Nephron progenitor cell (in vitro differentiated cells): ENCODE measurements at regions not wholly inside any gene's neighbourhood (a gene's known extent, or its start where the extent isn't known, plus 50 kb on each side); places are given as distances from the start of the nearest gene placed in this dataset.

Experiments used
- DNase-seq: peaks from one replicate; pipeline ENCODE4 v3.0.0; 2021
- H3K27ac Mint-ChIP-seq: 2 replicates; pipeline ENCODE4 v1.8.0; 2021; ENCODE audit warnings: mild to moderate bottlenecking, moderate library complexity, mixed read lengths
- H3K27me3 Mint-ChIP-seq: 2 replicates; pipeline ENCODE4 v1.8.0; 2021; ENCODE audit warnings: mild to moderate bottlenecking, low read depth, mixed read lengths; ENCODE audit not compliant: poor library complexity
- H3K36me3 Mint-ChIP-seq: 2 replicates; pipeline ENCODE4 v1.8.0; 2021; ENCODE audit warnings: low read depth, mixed read lengths
- H3K4me1 Mint-ChIP-seq: 2 replicates; pipeline ENCODE4 v1.8.0; 2021; ENCODE audit warnings: mixed read lengths
- H3K4me3 Mint-ChIP-seq: 2 replicates; pipeline ENCODE4 v1.8.0; 2021; ENCODE audit warnings: mild to moderate bottlenecking, moderate library complexity, mixed read lengths
- H3K9me3 Mint-ChIP-seq: 2 replicates; pipeline ENCODE4 v1.8.0; 2021; ENCODE audit warnings: mild to moderate bottlenecking, moderate library complexity, mixed read lengths
- CTCF ChIP-seq: fragments of 200-600 bp; sonication (generic); IDR thresholded peaks from 2 replicates; pipeline ENCODE4 v1.5.0; 2021; ENCODE audit warnings: antibody characterized with exemption

DNA sequence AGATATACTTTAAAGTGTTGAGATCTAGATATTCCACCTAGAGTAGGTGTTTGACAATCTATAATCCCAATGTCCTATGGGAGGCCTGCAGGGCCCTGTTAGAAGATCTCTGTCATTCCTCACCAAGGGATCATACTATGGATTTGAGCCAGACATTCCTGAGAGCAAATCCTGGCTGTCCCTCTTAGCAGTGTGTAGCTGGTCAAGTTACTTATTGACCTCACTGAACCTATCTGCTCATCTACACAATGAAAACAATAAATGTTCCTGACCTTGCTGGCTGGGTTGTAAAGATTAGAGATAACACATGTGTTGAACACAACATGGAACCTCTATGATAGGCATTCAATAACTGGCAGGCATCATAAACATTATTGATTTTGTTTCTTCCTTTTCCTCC lies 265.6 kb upstream of the ATP11B start:
- Mint-ChIP-seq H3K27me3 (no peaks in the 10 kb centered on the region), H3K4me3 (no peak overlapping the region), H3K27ac (no peak overlapping the region), H3K36me3 (no peaks in the 10 kb centered on the region), H3K9me3 (no peaks in the 10 kb centered on the region), H3K4me1 (peaks cover 16% of the 10 kb centered on the region)
- TF ChIP-seq CTCF: no peak
- DNase-seq: no peak

DNA sequence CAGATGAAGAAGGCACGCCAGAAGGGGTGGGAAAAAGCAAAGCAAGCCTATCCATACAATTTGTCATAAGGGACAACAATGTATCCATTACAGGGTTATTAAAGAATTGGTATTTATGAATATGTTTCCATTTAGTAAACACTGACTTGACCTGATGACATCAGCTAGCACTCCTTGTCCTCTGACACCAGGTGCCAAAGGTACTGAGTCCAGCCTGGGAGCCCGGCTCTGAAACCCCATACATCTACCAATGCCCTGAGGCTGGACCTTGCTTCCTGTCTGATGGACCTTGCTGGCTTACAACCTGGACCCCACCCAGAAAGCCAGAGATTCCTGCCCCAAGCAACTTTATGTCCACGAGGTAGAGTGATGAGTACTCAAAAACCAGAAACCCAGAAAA lies 263.0 kb upstream of the ATP11B start:
- Mint-ChIP-seq H3K27ac (no peak overlapping the region), H3K9me3 (peaks cover 10% of the 10 kb centered on the region), H3K4me3 (no peak overlapping the region), H3K4me1 (peaks cover 12% of the 10 kb centered on the region), H3K36me3 (no peaks in the 10 kb centered on the region), H3K27me3 (no peaks in the 10 kb centered on the region)
- TF ChIP-seq CTCF: no peak
- DNase-seq: no peak

DNA sequence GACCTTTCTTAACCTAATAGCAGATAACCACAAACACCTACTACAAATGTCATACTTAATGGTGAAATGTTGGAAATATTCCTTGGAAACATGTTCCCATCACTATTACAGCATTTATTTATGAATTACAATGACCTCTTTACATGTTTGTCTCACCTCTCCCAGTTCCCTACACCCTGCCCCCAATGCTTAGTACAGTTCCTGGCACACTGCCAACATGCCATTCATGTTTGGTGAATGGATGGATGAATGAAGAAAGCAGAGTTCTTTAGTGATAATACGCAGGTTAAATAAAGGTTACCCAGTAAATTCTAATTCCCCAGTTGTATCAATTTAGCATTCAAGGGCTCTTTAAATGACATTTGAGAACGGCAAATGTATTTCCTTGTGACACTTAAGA lies 259.9 kb upstream of the ATP11B start:
- peaks cover 8% of the 10 kb centered on the region for H3K27me3 Mint-ChIP-seq
- DNase-seq: no peak

DNA sequence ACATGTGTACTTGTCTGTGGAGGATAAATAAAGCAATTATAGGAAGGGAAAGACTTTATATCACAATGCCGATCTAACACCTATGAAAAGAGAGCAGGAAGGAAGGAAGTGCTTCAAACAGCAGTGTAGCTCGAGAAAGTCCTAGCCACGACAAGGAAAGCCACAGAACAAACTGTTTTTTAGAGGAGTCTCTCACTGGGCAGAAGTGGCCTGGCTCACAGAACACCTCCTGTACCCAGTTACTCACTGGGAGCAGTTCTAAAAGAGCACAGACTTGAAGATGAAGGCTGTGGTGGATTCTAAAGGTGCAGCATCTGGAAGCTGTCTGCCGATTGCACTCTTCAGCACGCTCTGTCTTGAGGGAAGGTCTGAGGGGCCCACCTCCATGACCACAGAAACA lies 248.8 kb upstream of the ATP11B start:
- Mint-ChIP-seq H3K4me3 (no peak overlapping the region), H3K27me3 (no peaks in the 10 kb centered on the region), H3K27ac (no peak overlapping the region), H3K36me3 (no peaks in the 10 kb centered on the region), H3K9me3 (no peaks in the 10 kb centered on the region), H3K4me1 (no peaks in the 10 kb centered on the region)
- no peak for TF ChIP-seq CTCF
- DNase-seq: no peak

More for the DNA sequence above, 259.9 kb upstream of the ATP11B start:
- Mint-ChIP-seq H3K36me3 (no peaks in the 10 kb centered on the region), H3K27ac (no peak overlapping the region), H3K4me3 (no peak overlapping the region), H3K4me1 (no peaks in the 10 kb centered on the region), H3K9me3 (peaks cover 22% of the 10 kb centered on the region)
- no peak for TF ChIP-seq CTCF

DNA sequence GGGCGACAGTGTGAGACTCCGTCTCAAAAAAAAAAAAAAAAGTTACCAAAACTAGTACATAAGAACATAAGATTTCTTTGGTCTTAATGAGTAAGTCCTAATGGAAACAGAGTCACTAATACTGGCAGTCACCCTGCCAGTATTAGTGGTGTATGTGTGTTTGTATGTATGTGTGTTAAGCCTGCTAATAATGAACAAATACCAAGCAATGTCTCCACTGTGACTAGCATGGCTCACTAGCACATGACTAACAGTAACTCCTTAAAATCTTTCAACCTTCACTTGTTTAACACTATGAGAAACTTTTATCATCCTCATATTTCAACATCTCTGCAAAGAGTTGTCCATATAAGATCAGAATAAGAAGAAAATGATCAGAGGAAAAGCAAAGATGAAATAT lies 231.0 kb upstream of the ATP11B start:
- no peak for DNase-seq
- TF ChIP-seq CTCF: no peak
- Mint-ChIP-seq H3K9me3 (peaks cover 28% of the 10 kb centered on the region), H3K27me3 (no peaks in the 10 kb centered on the region), H3K27ac (no peak overlapping the region), H3K4me3 (no peak overlapping the region), H3K36me3 (peaks cover 25% of the 10 kb centered on the region), H3K4me1 (peaks cover 39% of the 10 kb centered on the region)

GRCh38 chr3:182565916-182566796 lies 227.1 kb upstream of the ATP11B start:
- DNase-seq: no peak
- Mint-ChIP-seq H3K27me3 (no peaks in the 10 kb centered on the region), H3K36me3 (peaks cover 1% of the 10 kb centered on the region), H3K27ac (peak overlapping the region; percentile 98), H3K4me1 (peaks cover 77% of the 10 kb centered on the region), H3K4me3 (no peak overlapping the region), H3K9me3 (peaks cover 1% of the 10 kb centered on the region)
- TF ChIP-seq CTCF: no peak
